ENCODE measurements at regions not wholly inside any gene's neighbourhood (a gene's known extent, or its start where the extent isn't known, plus 50 kb on each side); places are given as distances from the start of the nearest gene placed in this dataset.

GRCh38 chr21:25292396-25292795 is 314.9 kb downstream of the MRPL39 start:
- no peak for TF ChIP-seq CTCF (IDR thresholded peaks at IDR 0.05; ENCODE audit: low read depth, low read length)
- TF ChIP-seq EZH2phosphoT487 (IDR thresholded peaks at IDR 0.05; ENCODE audit: low read depth), result no peak

All from OCI-LY3 (cell line).